ENCODE measurements at regions not wholly inside any gene's neighbourhood (a gene's known extent, or its start where the extent isn't known, plus 50 kb on each side); places are given as distances from the start of the nearest gene placed in this dataset.
A peak's percentile ranks its signal among the peaks of the same experiment; 100 is the strongest.

DNA sequence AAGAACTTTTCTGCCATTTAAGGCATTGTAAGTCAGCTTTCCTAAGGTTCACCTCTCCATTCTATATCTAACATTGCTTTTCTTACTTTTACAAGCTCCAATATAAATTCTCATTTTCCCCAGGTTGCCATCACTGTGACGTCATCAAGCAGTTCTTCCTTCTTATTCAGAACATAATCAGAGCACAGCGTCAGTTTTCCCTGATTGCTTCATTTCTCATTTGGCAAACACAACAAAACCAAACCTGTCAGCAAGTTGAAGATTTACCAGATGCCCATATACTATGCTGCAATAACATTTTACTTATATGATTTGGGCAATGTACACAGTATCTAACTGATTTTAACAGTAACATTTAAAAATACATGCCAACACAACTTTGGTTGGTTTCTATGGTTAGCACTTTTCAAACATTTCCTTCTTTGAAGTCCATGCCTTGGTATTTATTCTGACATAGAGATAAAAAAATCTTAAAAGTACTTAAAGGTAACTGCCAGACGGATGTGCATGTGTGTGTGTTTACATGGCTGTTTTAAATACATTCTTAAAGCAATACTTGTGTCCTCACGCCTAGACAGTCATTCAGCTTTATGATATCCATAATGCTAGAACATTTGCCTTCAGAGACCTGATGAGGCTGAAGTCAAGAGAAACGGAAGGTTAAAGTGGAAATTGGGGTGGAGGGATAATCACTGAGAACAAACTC, 264.0 kb downstream of the KLF12 start:
- no peak overlapping the region for H2AFZ ChIP-seq (ENCODE audit: low read depth, low read length)
- H3K27ac ChIP-seq (ENCODE audit: low read length, poor library complexity, severe bottlenecking) = peak overlapping the region; percentile 1
- H2BK120ac ChIP-seq (ENCODE audit: low read depth, low read length) = no peak overlapping the region
- no peak overlapping the region for H2BK5ac ChIP-seq (ENCODE audit: low read depth, low read length, poor library complexity, severe bottlenecking)
- H3K23ac ChIP-seq (ENCODE audit: low read length in 2 of 2) = no peak overlapping the region
- H3K4me3 ChIP-seq (ENCODE audit: insufficient read depth in 1 of 2, low read depth in 1 of 2, low read length in 2 of 2) = no peak overlapping the region
- no peak overlapping the region for H3K4me2 ChIP-seq (ENCODE audit: low read length, poor library complexity, severe bottlenecking)
- no peak overlapping the region for H3K18ac ChIP-seq (ENCODE audit: low read depth in 1 of 2, low read length in 2 of 2)
- no peaks in the 10 kb centered on the region for H3K9me3 ChIP-seq (ENCODE audit: control insufficient read depth, low read length)
- H3K36me3 ChIP-seq (ENCODE audit: control insufficient read depth in 1 of 2, insufficient read depth in 2 of 2, low read depth in 1 of 2, low read length in 2 of 2) = no peaks in the 10 kb centered on the region
- no peak overlapping the region for H2BK12ac ChIP-seq (ENCODE audit: low read length in 2 of 2)
- WGBS = 82% methylated on average over 2 of the region's 5 CpGs
- DNase-seq = peak; percentile 84
- no peak overlapping the region for H3K9ac ChIP-seq (ENCODE audit: low read length)
- no peak overlapping the region for H3K14ac ChIP-seq (ENCODE audit: low read length in 2 of 2)
- no peak overlapping the region for H4K8ac ChIP-seq (ENCODE audit: low read length)
- H2BK15ac ChIP-seq (ENCODE audit: low read depth, poor library complexity, severe bottlenecking) = no peak overlapping the region
- H2AK5ac ChIP-seq (ENCODE audit: low read length, severe bottlenecking) = no peak overlapping the region
- H3K27me3 ChIP-seq (ENCODE audit: control insufficient read depth in 1 of 2, insufficient read depth in 1 of 2, low read length in 2 of 2) = no peaks in the 10 kb centered on the region
- no peak overlapping the region for H3K4ac ChIP-seq (ENCODE audit: low read depth in 1 of 2, low read length in 2 of 2)
- H4K91ac ChIP-seq (ENCODE audit: low read length) = no peak overlapping the region
- H3K79me1 ChIP-seq (replicated peaks; ENCODE audit: low read length, poor library complexity, severe bottlenecking) = peaks cover 9% of the 10 kb centered on the region
- H3K4me1 ChIP-seq (ENCODE audit: control insufficient read depth, insufficient read depth, low read depth, low read length) = peaks cover 1% of the 10 kb centered on the region

DNA sequence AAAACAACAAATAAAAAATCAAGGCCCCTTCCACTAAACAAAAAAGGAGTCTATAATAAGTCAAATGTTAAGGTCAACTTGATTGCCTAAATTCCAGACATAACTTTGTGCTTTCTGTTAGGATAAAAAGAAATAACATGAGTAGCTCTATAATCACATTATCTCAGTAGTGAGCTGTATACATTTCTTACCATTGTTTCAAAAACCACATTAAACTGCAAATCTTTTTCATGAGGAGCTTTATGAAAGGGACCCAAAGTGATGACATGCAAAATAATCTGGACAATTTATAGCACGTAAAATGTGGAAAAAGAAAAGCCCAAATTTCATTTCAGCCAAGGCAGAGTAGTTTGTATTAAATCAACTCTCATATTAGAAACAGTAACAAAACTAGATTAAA, 269.2 kb downstream of the KLF12 start:
- no peaks in the 10 kb centered on the region for H3K36me3 ChIP-seq (ENCODE audit: control insufficient read depth in 1 of 2, insufficient read depth in 2 of 2, low read depth in 1 of 2, low read length in 2 of 2)

DNA sequence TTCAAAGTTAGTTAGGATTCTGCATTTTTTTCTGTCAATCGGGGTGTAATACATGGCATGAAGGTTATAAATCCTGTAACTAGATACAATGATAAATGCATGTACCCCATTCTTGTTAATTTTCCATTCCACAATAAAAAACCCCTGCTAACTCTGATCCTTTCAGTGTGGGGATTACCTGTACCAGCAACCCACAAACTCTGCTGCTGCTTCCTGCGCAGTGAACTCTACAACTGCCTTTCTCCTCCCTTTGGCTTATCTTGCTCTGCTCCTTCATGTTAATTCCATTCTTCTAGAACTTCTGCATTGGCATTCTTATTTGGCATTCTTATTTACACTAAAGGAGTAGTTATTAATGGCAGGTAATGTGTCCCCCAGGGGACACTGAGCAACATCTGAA, 273.1 kb downstream of the KLF12 start:
- no peak overlapping the region for H2BK12ac ChIP-seq (ENCODE audit: low read length in 2 of 2)
- no peak overlapping the region for H3K23ac ChIP-seq (ENCODE audit: low read length in 2 of 2)
- H2BK15ac ChIP-seq (ENCODE audit: low read depth, poor library complexity, severe bottlenecking) = no peak overlapping the region
- no peak overlapping the region for H2AFZ ChIP-seq (ENCODE audit: low read depth, low read length)
- H3K79me1 ChIP-seq (replicated peaks; ENCODE audit: low read length, poor library complexity, severe bottlenecking) = peaks cover 15% of the 10 kb centered on the region
- no peak overlapping the region for H3K4me2 ChIP-seq (ENCODE audit: low read length, poor library complexity, severe bottlenecking)
- no peak overlapping the region for H3K18ac ChIP-seq (ENCODE audit: low read depth in 1 of 2, low read length in 2 of 2)
- no peak overlapping the region for H3K14ac ChIP-seq (ENCODE audit: low read length in 2 of 2)
- no peaks in the 10 kb centered on the region for H3K4me1 ChIP-seq (ENCODE audit: control insufficient read depth, insufficient read depth, low read depth, low read length)
- no peak overlapping the region for H4K91ac ChIP-seq (ENCODE audit: low read length)
- no peak overlapping the region for H3K9ac ChIP-seq (ENCODE audit: low read length)
- no peak overlapping the region for H3K4ac ChIP-seq (ENCODE audit: low read depth in 1 of 2, low read length in 2 of 2)
- no peak for DNase-seq
- H3K9me3 ChIP-seq (ENCODE audit: control insufficient read depth, low read length) = no peaks in the 10 kb centered on the region
- H2BK5ac ChIP-seq (ENCODE audit: low read depth, low read length, poor library complexity, severe bottlenecking) = no peak overlapping the region
- H2AK5ac ChIP-seq (ENCODE audit: low read length, severe bottlenecking) = no peak overlapping the region
- no peaks in the 10 kb centered on the region for H3K27me3 ChIP-seq (ENCODE audit: control insufficient read depth in 1 of 2, insufficient read depth in 1 of 2, low read length in 2 of 2)
- H4K8ac ChIP-seq (ENCODE audit: low read length) = no peak overlapping the region
- no peak overlapping the region for H2BK120ac ChIP-seq (ENCODE audit: low read depth, low read length)
- H3K27ac ChIP-seq (ENCODE audit: low read length, poor library complexity, severe bottlenecking) = no peak overlapping the region
- 100% methylated on average over 1 of the region's 2 CpGs for WGBS
- H3K4me3 ChIP-seq (ENCODE audit: insufficient read depth in 1 of 2, low read depth in 1 of 2, low read length in 2 of 2) = no peak overlapping the region
- no peaks in the 10 kb centered on the region for H3K36me3 ChIP-seq (ENCODE audit: control insufficient read depth in 1 of 2, insufficient read depth in 2 of 2, low read depth in 1 of 2, low read length in 2 of 2)

More for the DNA sequence above, 269.2 kb downstream of the KLF12 start:
- H2BK120ac ChIP-seq (ENCODE audit: low read depth, low read length) = no peak overlapping the region
- no peak for DNase-seq
- H3K4me3 ChIP-seq (ENCODE audit: insufficient read depth in 1 of 2, low read depth in 1 of 2, low read length in 2 of 2) = no peak overlapping the region
- H3K27ac ChIP-seq (ENCODE audit: low read length, poor library complexity, severe bottlenecking) = no peak overlapping the region
- no peaks in the 10 kb centered on the region for H3K9me3 ChIP-seq (ENCODE audit: control insufficient read depth, low read length)
- H3K9ac ChIP-seq (ENCODE audit: low read length) = no peak overlapping the region
- no peak overlapping the region for H4K8ac ChIP-seq (ENCODE audit: low read length)
- no peak overlapping the region for H2AK5ac ChIP-seq (ENCODE audit: low read length, severe bottlenecking)
- H3K79me1 ChIP-seq (replicated peaks; ENCODE audit: low read length, poor library complexity, severe bottlenecking) = peaks cover 9% of the 10 kb centered on the region
- H4K91ac ChIP-seq (ENCODE audit: low read length) = no peak overlapping the region
- no peaks in the 10 kb centered on the region for H3K27me3 ChIP-seq (ENCODE audit: control insufficient read depth in 1 of 2, insufficient read depth in 1 of 2, low read length in 2 of 2)
- H3K23ac ChIP-seq (ENCODE audit: low read length in 2 of 2) = no peak overlapping the region
- H3K4me1 ChIP-seq (ENCODE audit: control insufficient read depth, insufficient read depth, low read depth, low read length) = no peaks in the 10 kb centered on the region
- H2AFZ ChIP-seq (ENCODE audit: low read depth, low read length) = no peak overlapping the region
- H2BK5ac ChIP-seq (ENCODE audit: low read depth, low read length, poor library complexity, severe bottlenecking) = peak overlapping the region; percentile 57
- H3K18ac ChIP-seq (ENCODE audit: low read depth in 1 of 2, low read length in 2 of 2) = no peak overlapping the region
- no peak overlapping the region for H2BK12ac ChIP-seq (ENCODE audit: low read length in 2 of 2)
- no peak overlapping the region for H3K14ac ChIP-seq (ENCODE audit: low read length in 2 of 2)
- no peak overlapping the region for H3K4me2 ChIP-seq (ENCODE audit: low read length, poor library complexity, severe bottlenecking)
- no peak overlapping the region for H3K4ac ChIP-seq (ENCODE audit: low read depth in 1 of 2, low read length in 2 of 2)
- H2BK15ac ChIP-seq (ENCODE audit: low read depth, poor library complexity, severe bottlenecking) = no peak overlapping the region
- no CpG with 5 or more reads among the region's 1 CpG for WGBS

DNA sequence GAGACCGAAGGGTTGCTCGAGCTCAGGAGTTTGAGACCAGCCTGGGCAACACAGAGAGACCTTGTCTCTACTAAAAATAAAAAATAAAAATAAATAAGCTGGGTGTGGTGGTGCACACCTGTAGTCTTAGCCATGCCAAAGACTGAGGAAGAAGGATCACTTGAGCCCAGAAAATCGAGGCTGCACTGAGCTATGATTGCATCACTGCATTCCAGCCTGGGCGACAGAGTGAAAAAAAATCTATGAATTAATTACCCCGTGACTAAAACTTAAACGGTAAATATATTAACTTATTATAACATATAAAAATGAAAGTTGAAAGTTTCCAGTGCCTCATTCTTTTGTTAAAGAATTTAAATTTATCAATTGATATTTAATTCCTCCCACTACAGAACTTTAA, 273.7 kb downstream of the KLF12 start:
- peaks cover 14% of the 10 kb centered on the region for H3K79me1 ChIP-seq (replicated peaks; ENCODE audit: low read length, poor library complexity, severe bottlenecking)
- no peak overlapping the region for H3K27ac ChIP-seq (ENCODE audit: low read length, poor library complexity, severe bottlenecking)
- no peak overlapping the region for H2BK120ac ChIP-seq (ENCODE audit: low read depth, low read length)
- no peak overlapping the region for H3K4ac ChIP-seq (ENCODE audit: low read depth in 1 of 2, low read length in 2 of 2)
- H3K14ac ChIP-seq (ENCODE audit: low read length in 2 of 2) = no peak overlapping the region
- no peak overlapping the region for H3K4me3 ChIP-seq (ENCODE audit: insufficient read depth in 1 of 2, low read depth in 1 of 2, low read length in 2 of 2)
- H4K8ac ChIP-seq (ENCODE audit: low read length) = no peak overlapping the region
- H3K27me3 ChIP-seq (ENCODE audit: control insufficient read depth in 1 of 2, insufficient read depth in 1 of 2, low read length in 2 of 2) = no peaks in the 10 kb centered on the region
- H2BK12ac ChIP-seq (ENCODE audit: low read length in 2 of 2) = no peak overlapping the region
- DNase-seq = no peak
- H3K4me1 ChIP-seq (ENCODE audit: control insufficient read depth, insufficient read depth, low read depth, low read length) = no peaks in the 10 kb centered on the region
- H3K18ac ChIP-seq (ENCODE audit: low read depth in 1 of 2, low read length in 2 of 2) = no peak overlapping the region
- no peaks in the 10 kb centered on the region for H3K9me3 ChIP-seq (ENCODE audit: control insufficient read depth, low read length)
- H2BK15ac ChIP-seq (ENCODE audit: low read depth, poor library complexity, severe bottlenecking) = no peak overlapping the region
- H3K23ac ChIP-seq (ENCODE audit: low read length in 2 of 2) = no peak overlapping the region
- H2AFZ ChIP-seq (ENCODE audit: low read depth, low read length) = no peak overlapping the region
- H3K4me2 ChIP-seq (ENCODE audit: low read length, poor library complexity, severe bottlenecking) = no peak overlapping the region
- no peak overlapping the region for H2BK5ac ChIP-seq (ENCODE audit: low read depth, low read length, poor library complexity, severe bottlenecking)
- H4K91ac ChIP-seq (ENCODE audit: low read length) = no peak overlapping the region
- H3K36me3 ChIP-seq (ENCODE audit: control insufficient read depth in 1 of 2, insufficient read depth in 2 of 2, low read depth in 1 of 2, low read length in 2 of 2) = no peaks in the 10 kb centered on the region
- 89% methylated on average over 2 of the region's 6 CpGs for WGBS
- no peak overlapping the region for H2AK5ac ChIP-seq (ENCODE audit: low read length, severe bottlenecking)
- no peak overlapping the region for H3K9ac ChIP-seq (ENCODE audit: low read length)

Measured in mesenchymal stem cell (in vitro differentiated cells and primary cell).